HEK293 (cell line): ENCODE measurements at regions not wholly inside any gene's neighbourhood (a gene's known extent, or its start where the extent isn't known, plus 50 kb on each side); places are given as distances from the start of the nearest gene placed in this dataset.

Experiments used
- CTCF ChIP-seq: fragments of 450-650 bp; formaldehyde crosslinking; IDR thresholded peaks from 2 replicates; pipeline ENCODE4 v1.5.1; 2016; ENCODE audit warnings: missing biosample characterization, missing genetic modification characterization
- REST ChIP-seq: fragments of 450-650 bp; formaldehyde crosslinking; IDR thresholded peaks from 2 replicates; pipeline ENCODE4 v1.5.1; 2016; ENCODE audit warnings: missing biosample characterization, missing genetic modification characterization
- ZBTB1 ChIP-seq: fragments of 450-650 bp; formaldehyde crosslinking; IDR thresholded peaks from 2 replicates; pipeline ENCODE4 v1.5.1; 2016; ENCODE audit warnings: missing biosample characterization, missing genetic modification characterization
- ZBTB48 ChIP-seq: fragments of 450-650 bp; formaldehyde crosslinking; IDR thresholded peaks from 2 replicates; pipeline ENCODE4 v1.5.1; 2016; ENCODE audit warnings: missing biosample characterization, missing genetic modification characterization
- ZNF302 ChIP-seq: fragments of 450-650 bp; formaldehyde crosslinking; IDR thresholded peaks from 2 replicates; pipeline ENCODE4 v1.5.1; 2016; ENCODE audit warnings: missing biosample characterization, missing genetic modification characterization, low read depth
- ZNF311 ChIP-seq: fragments of 450-650 bp; formaldehyde crosslinking; IDR thresholded peaks from 2 replicates; pipeline ENCODE4 v1.5.1; 2017; ENCODE audit warnings: missing biosample characterization, missing genetic modification characterization, borderline replicate concordance
- ZNF639 ChIP-seq: fragments of 450-650 bp; formaldehyde crosslinking; IDR thresholded peaks from 2 replicates; pipeline ENCODE4 v1.5.1; 2016; ENCODE audit warnings: missing biosample characterization, missing genetic modification characterization
- ZNF747 ChIP-seq: fragments of 450-650 bp; formaldehyde crosslinking; IDR thresholded peaks from 2 replicates; pipeline ENCODE4 v1.5.1; 2016; ENCODE audit warnings: missing biosample characterization, missing genetic modification characterization

- TF ChIP-seq CTCF (tag by site-specific recombination) (no peak), REST (tag by site-specific recombination) (no peak), ZNF747 (tag by site-specific recombination) (no peak), ZNF302 (no peak), ZNF639 (tag by site-specific recombination) (no peak), ZNF311 (tag by site-specific recombination) (no peak), ZBTB48 (tag by site-specific recombination) (no peak), ZBTB1 (tag by site-specific recombination) (no peak)
Measured at GRCh38 chr4:44871133-44871532, 144.8 kb upstream of the GNPDA2 start.
